Breast epithelium (tissue), 4 donors: ENCODE measurements at regions not wholly inside any gene's neighbourhood (a gene's known extent, or its start where the extent isn't known, plus 50 kb on each side); places are given as distances from the start of the nearest gene placed in this dataset.

ENCODE experiments used
- DNase-seq, 2 donors: peaks; one replicate each; pipeline ENCODE4 v3.0.0-alpha.2; 2019; ENCODE audit warnings: low spot score in 2 of 2
- H3K27ac ChIP-seq, 2 donors: fragments of 200-600 bp; sonication (generic) in 1 of 2; one replicate each; pipeline ENCODE4 v1.5.1; 2016 to 2019; ENCODE audit warnings: mild to moderate bottlenecking in 1 of 2
- H3K27me3 ChIP-seq, 2 donors: fragments of 200-600 bp; sonication (generic) in 1 of 2; one replicate each; pipeline versions ENCODE4 v1.5.1 to v1.6.0; 2017 to 2019; ENCODE audit warnings: control low read depth in 1 of 2, mild to moderate bottlenecking in 1 of 2
- H3K36me3 ChIP-seq: fragments of 200-600 bp; one replicate; pipeline ENCODE4 v1.5.1; 2019
- H3K4me1 ChIP-seq, 2 donors: fragments of 200-600 bp; sonication (generic); one replicate each; pipeline ENCODE4 v1.5.1; 2016 to 2019; ENCODE audit warnings: control low read depth in 1 of 2
- H3K4me3 ChIP-seq, 3 donors: fragments of 200-600 bp; sonication (generic); 1 replicate in 2 of 3; 2 replicates in 1 of 3; pipeline ENCODE4 v1.5.1; 2016 to 2019; ENCODE audit warnings: mild to moderate bottlenecking in 3 of 3, moderate library complexity in 2 of 3
- H3K9me3 ChIP-seq, 2 donors: fragments of 200-600 bp; sonication (generic) in 1 of 2; one replicate each; pipeline ENCODE4 v1.5.1; 2016 to 2019; ENCODE audit warnings: control low read depth in 1 of 2
- CTCF ChIP-seq, 3 donors: fragments of 450-650 bp; IDR thresholded peaks; one replicate each; pipeline ENCODE4 v1.5.1; 2016 to 2017; ENCODE audit warnings: antibody characterized with exemption in 3 of 3, mild to moderate bottlenecking in 3 of 3, moderate library complexity in 3 of 3
- POLR2A ChIP-seq: fragments of 450-650 bp; IDR thresholded peaks from one replicate; pipeline ENCODE4 v1.6.1; 2016; ENCODE audit warnings: antibody characterized with exemption, mild to moderate bottlenecking, moderate library complexity
- POLR2AphosphoS5 ChIP-seq, 3 donors: sonication (generic); formaldehyde crosslinking; IDR thresholded peaks; one replicate each; pipeline ENCODE4 v1.6.1; 2017; ENCODE audit warnings: antibody characterized with exemption in 3 of 3
- intact Hi-C: fragments of 100-400 bp; cut with DNase I; formaldehyde crosslinking; loops from one replicate; pipeline ENCODE4 v1.15.1; 2023; ENCODE audit warnings: low total_unique reads

- intact Hi-C loops = loop anchor here (10.0 kb wide), 1 partner anchor 75 kb away; the partner anchor contains the start of gene TRAK1
- Histone ChIP-seq H3K27ac (peak overlapping the region in 1 of 2 donors; percentile 29), H3K4me3 (no peak overlapping the region), H3K4me1 (no peaks in the 10 kb centered on the region), H3K9me3 (no peaks in the 10 kb centered on the region), H3K36me3 (no peaks in the 10 kb centered on the region), H3K27me3 (no peaks in the 10 kb centered on the region)
- TF ChIP-seq POLR2AphosphoS5 (IDR thresholded peaks at IDR 0.05) (no peak), CTCF (IDR thresholded peaks at IDR 0.05) (no peak)
- no peak for DNase-seq
These were observed 57.4 kb upstream of the ULK4 start for GRCh38 chr3:42019144-42019952.

GRCh38 chr3:42014921-42015533 is 53.1 kb upstream of the ULK4 start:
- DNase-seq = no peak
- Histone ChIP-seq H3K36me3 (no peaks in the 10 kb centered on the region), H3K4me1 (no peaks in the 10 kb centered on the region), H3K27me3 (no peaks in the 10 kb centered on the region), H3K9me3 (no peaks in the 10 kb centered on the region), H3K27ac (peak overlapping the region; percentile 50 to 94), H3K4me3 (peak overlapping the region; percentile 61 to 91 (median 78))
- TF ChIP-seq POLR2A (no peak), CTCF (IDR thresholded peaks at IDR 0.05) (no peak), POLR2AphosphoS5 (IDR thresholded peaks at IDR 0.05) (peak in 1 of 3 donors; percentile 28)
- intact Hi-C loops = loop anchor here (5.0 to 10.0 kb wide), 2 partner anchors 80 to 322 kb away; partner anchors contain the start of gene TRAK1

GRCh38 chr3:42014458-42014920 is 52.6 kb upstream of the ULK4 start:
- intact Hi-C loops = loop anchor here (5.0 to 10.0 kb wide), 2 partner anchors 80 to 323 kb away; partner anchors contain the start of gene TRAK1
- H3K4me3 ChIP-seq = peak overlapping the region; percentile 61 to 91 (median 78)
- no peaks in the 10 kb centered on the region for H3K36me3 ChIP-seq
- H3K27ac ChIP-seq = peak overlapping the region; percentile 93 to 94
- TF ChIP-seq CTCF (IDR thresholded peaks at IDR 0.05) = no peak
- TF ChIP-seq POLR2A = no peak
- TF ChIP-seq POLR2AphosphoS5 (IDR thresholded peaks at IDR 0.05) = no peak
- no peak for DNase-seq
- no peaks in the 10 kb centered on the region for H3K4me1 ChIP-seq
- no peaks in the 10 kb centered on the region for H3K27me3 ChIP-seq
- no peaks in the 10 kb centered on the region for H3K9me3 ChIP-seq

GRCh38 chr3:42013691-42014457 is 52.0 kb upstream of the ULK4 start:
- no peaks in the 10 kb centered on the region for H3K4me1 ChIP-seq
- DNase-seq = no peak
- H3K9me3 ChIP-seq = no peaks in the 10 kb centered on the region
- H3K36me3 ChIP-seq = no peaks in the 10 kb centered on the region
- peak overlapping the region; percentile 93 to 94 for H3K27ac ChIP-seq
- H3K27me3 ChIP-seq = no peaks in the 10 kb centered on the region
- intact Hi-C loops = loop anchor here (5.0 to 10.0 kb wide), 2 partner anchors 81 to 323 kb away; partner anchors contain the start of gene TRAK1
- TF ChIP-seq POLR2AphosphoS5 (IDR thresholded peaks at IDR 0.05) = peak in 1 of 3 donors; percentile 11
- TF ChIP-seq POLR2A = no peak
- peak overlapping the region; percentile 61 to 91 (median 78) for H3K4me3 ChIP-seq

GRCh38 chr3:42012935-42013690 is 51.2 kb upstream of the ULK4 start:
- peak in 1 of 2 donors; percentile 57 for DNase-seq
- no peak for TF ChIP-seq POLR2AphosphoS5 (IDR thresholded peaks at IDR 0.05)
- TF ChIP-seq CTCF (IDR thresholded peaks at IDR 0.05) = peak in 1 of 3 donors; percentile 28
- H3K27ac ChIP-seq = peak overlapping the region; percentile 93 to 94
- H3K36me3 ChIP-seq = no peaks in the 10 kb centered on the region
- H3K27me3 ChIP-seq = no peaks in the 10 kb centered on the region
- intact Hi-C loops = loop anchor here (5.0 to 10.0 kb wide), 2 partner anchors 82 to 324 kb away; partner anchors contain the start of gene TRAK1
- H3K4me3 ChIP-seq = peak overlapping the region; percentile 61 to 91 (median 78)
- no peaks in the 10 kb centered on the region for H3K4me1 ChIP-seq
- H3K9me3 ChIP-seq = no peaks in the 10 kb centered on the region
